KMS-11 (cell line): ENCODE measurements at regions not wholly inside any gene's neighbourhood (a gene's known extent, or its start where the extent isn't known, plus 50 kb on each side); places are given as distances from the start of the nearest gene placed in this dataset.

Experiments used
- H2AFZ ChIP-seq: fragments of 200-600 bp; sonication (generic); 2 replicates; pipeline ENCODE4 v1.6.1; 2016; ENCODE audit warnings: antibody characterized with exemption, mixed run types, low read depth
- H3K27ac ChIP-seq: fragments of 200-600 bp; sonication (generic); 2 replicates; pipeline ENCODE4 v1.6.1; 2016; ENCODE audit warnings: mild to moderate bottlenecking, mixed run types
- H3K27me3 ChIP-seq: fragments of 200-600 bp; sonication (generic); 2 replicates; pipeline ENCODE4 v1.6.1; 2017; ENCODE audit warnings: mild to moderate bottlenecking, low read depth, mixed run types, moderate library complexity; ENCODE audit not compliant: insufficient read depth
- H3K36me3 ChIP-seq: fragments of 200-600 bp; sonication (generic); 2 replicates; pipeline ENCODE4 v1.6.1; 2017; ENCODE audit warnings: mild to moderate bottlenecking, mixed run types; ENCODE audit not compliant: insufficient read depth
- H3K4me1 ChIP-seq: fragments of 200-600 bp; sonication (generic); 2 replicates; pipeline ENCODE4 v1.6.1; 2016; ENCODE audit warnings: mild to moderate bottlenecking, low read depth, mixed run types; ENCODE audit not compliant: poor library complexity, severe bottlenecking
- H3K4me2 ChIP-seq: fragments of 200-600 bp; sonication (generic); 2 replicates; pipeline ENCODE4 v1.7.0; 2016; ENCODE audit warnings: mild to moderate bottlenecking, mixed run types
- H3K4me3 ChIP-seq: fragments of 200-600 bp; sonication (generic); IDR thresholded peaks from 2 replicates; pipeline ENCODE4 v1.6.1; 2017; ENCODE audit warnings: low read depth, low read length, mixed read lengths; ENCODE audit not compliant: insufficient read depth
- H3K79me2 ChIP-seq: fragments of 200-600 bp; sonication (generic); 2 replicates; pipeline ENCODE4 v1.6.1; 2016; ENCODE audit warnings: low read depth, mixed run types; ENCODE audit not compliant: insufficient read depth
- H3K9ac ChIP-seq: fragments of 200-600 bp; sonication (generic); 2 replicates; pipeline ENCODE4 v1.6.1; 2016; ENCODE audit warnings: mild to moderate bottlenecking, mixed run types
- H4K20me1 ChIP-seq: fragments of 200-600 bp; sonication (generic); 2 replicates; pipeline ENCODE4 v1.6.1; 2016; ENCODE audit warnings: mild to moderate bottlenecking, mixed run types; ENCODE audit not compliant: insufficient read depth
- TF ChIP-seq, protein P1 (sequence below): fragments of 200-600 bp; sonication (generic); conservative IDR thresholded peaks from 2 replicates; pipeline ENCODE4 v1.6.1; 2017; ENCODE audit warnings: low read depth, mild to moderate bottlenecking, antibody characterized with exemption, low read length, moderate library complexity, mixed read lengths

DNA sequence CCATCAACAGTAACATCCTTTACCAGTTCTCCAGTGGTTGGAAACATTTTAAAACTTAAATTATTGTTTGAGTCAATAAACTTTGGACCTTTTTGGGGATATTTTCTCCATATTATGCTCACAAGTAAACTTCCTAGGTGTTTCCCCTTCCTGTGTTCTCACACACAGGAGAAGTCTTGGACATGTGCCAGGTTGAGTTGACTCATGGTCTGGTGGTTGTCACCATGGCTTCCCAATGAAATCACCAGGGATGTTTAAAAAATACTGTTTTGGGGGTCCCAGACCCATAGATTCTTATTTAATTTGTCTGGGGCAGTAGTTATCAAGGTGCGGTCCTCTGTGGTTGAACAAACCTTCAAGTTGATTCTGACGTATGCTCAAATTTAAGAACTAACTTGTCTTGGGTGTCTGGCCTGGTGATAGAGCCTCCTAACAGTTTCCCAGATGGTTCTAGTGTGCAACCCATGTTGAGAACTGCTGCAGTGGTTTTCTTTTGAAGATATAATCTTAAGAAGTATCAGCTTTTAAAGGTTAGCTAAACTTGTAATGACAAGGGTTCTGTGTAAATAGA is 291.8 kb downstream of the EDEM1 start:
- H3K4me3 ChIP-seq = no peak overlapping the region
- no peak overlapping the region for H3K9ac ChIP-seq
- no peaks in the 10 kb centered on the region for H3K27me3 ChIP-seq
- H3K36me3 ChIP-seq = no peaks in the 10 kb centered on the region
- no peaks in the 10 kb centered on the region for H4K20me1 ChIP-seq
- H3K27ac ChIP-seq = no peak overlapping the region
- H3K4me1 ChIP-seq = no peaks in the 10 kb centered on the region
- H3K79me2 ChIP-seq = no peaks in the 10 kb centered on the region
- no peak overlapping the region for H2AFZ ChIP-seq
- no peak overlapping the region for H3K4me2 ChIP-seq
- TF ChIP-seq, protein P1, sequence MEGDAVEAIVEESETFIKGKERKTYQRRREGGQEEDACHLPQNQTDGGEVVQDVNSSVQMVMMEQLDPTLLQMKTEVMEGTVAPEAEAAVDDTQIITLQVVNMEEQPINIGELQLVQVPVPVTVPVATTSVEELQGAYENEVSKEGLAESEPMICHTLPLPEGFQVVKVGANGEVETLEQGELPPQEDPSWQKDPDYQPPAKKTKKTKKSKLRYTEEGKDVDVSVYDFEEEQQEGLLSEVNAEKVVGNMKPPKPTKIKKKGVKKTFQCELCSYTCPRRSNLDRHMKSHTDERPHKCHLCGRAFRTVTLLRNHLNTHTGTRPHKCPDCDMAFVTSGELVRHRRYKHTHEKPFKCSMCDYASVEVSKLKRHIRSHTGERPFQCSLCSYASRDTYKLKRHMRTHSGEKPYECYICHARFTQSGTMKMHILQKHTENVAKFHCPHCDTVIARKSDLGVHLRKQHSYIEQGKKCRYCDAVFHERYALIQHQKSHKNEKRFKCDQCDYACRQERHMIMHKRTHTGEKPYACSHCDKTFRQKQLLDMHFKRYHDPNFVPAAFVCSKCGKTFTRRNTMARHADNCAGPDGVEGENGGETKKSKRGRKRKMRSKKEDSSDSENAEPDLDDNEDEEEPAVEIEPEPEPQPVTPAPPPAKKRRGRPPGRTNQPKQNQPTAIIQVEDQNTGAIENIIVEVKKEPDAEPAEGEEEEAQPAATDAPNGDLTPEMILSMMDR = no peak

GRCh38 chr3:5480190-5480589 is 292.7 kb downstream of the EDEM1 start:
- Histone ChIP-seq H3K4me2 (no peak overlapping the region), H3K27me3 (no peaks in the 10 kb centered on the region), H2AFZ (no peak overlapping the region), H3K9ac (no peak overlapping the region), H3K27ac (no peak overlapping the region), H3K36me3 (no peaks in the 10 kb centered on the region), H3K79me2 (no peaks in the 10 kb centered on the region), H3K4me1 (no peaks in the 10 kb centered on the region), H4K20me1 (no peaks in the 10 kb centered on the region), H3K4me3 (no peak overlapping the region)
- TF ChIP-seq, protein P1 = no peak

- TF ChIP-seq, protein P1 = no peak
- H4K20me1 ChIP-seq = no peaks in the 10 kb centered on the region
- H3K4me3 ChIP-seq = no peak overlapping the region
- H3K27ac ChIP-seq = no peak overlapping the region
- H3K4me2 ChIP-seq = no peak overlapping the region
- no peaks in the 10 kb centered on the region for H3K27me3 ChIP-seq
- H3K4me1 ChIP-seq = no peaks in the 10 kb centered on the region
- no peaks in the 10 kb centered on the region for H3K79me2 ChIP-seq
- no peak overlapping the region for H3K9ac ChIP-seq
- no peaks in the 10 kb centered on the region for H3K36me3 ChIP-seq
- H2AFZ ChIP-seq = no peak overlapping the region
Measured at GRCh38 chr3:5485427-5485826, 297.9 kb downstream of the EDEM1 start.

- TF ChIP-seq, protein P1 = no peak
- no peaks in the 10 kb centered on the region for H3K4me1 ChIP-seq
- H3K4me3 ChIP-seq = no peak overlapping the region
- H3K27me3 ChIP-seq = no peaks in the 10 kb centered on the region
- H3K36me3 ChIP-seq = no peaks in the 10 kb centered on the region
- H2AFZ ChIP-seq = no peak overlapping the region
- H3K27ac ChIP-seq = no peak overlapping the region
- H4K20me1 ChIP-seq = no peaks in the 10 kb centered on the region
- H3K79me2 ChIP-seq = no peaks in the 10 kb centered on the region
- H3K9ac ChIP-seq = no peak overlapping the region
- no peak overlapping the region for H3K4me2 ChIP-seq
Measured at GRCh38 chr3:5488771-5489170, 301.3 kb downstream of the EDEM1 start.
